Nephron progenitor cell (in vitro differentiated cells): ENCODE measurements at regions not wholly inside any gene's neighbourhood (a gene's known extent, or its start where the extent isn't known, plus 50 kb on each side); places are given as distances from the start of the nearest gene placed in this dataset.
A peak's percentile ranks its signal among the peaks of the same experiment; 100 is the strongest.

Source experiments
- DNase-seq: peaks from one replicate; pipeline ENCODE4 v3.0.0; 2021
- H3K27ac Mint-ChIP-seq: 2 replicates; pipeline ENCODE4 v1.8.0; 2021; ENCODE audit warnings: mild to moderate bottlenecking, moderate library complexity, mixed read lengths
- H3K27me3 Mint-ChIP-seq: 2 replicates; pipeline ENCODE4 v1.8.0; 2021; ENCODE audit warnings: mild to moderate bottlenecking, low read depth, mixed read lengths; ENCODE audit not compliant: poor library complexity
- H3K36me3 Mint-ChIP-seq: 2 replicates; pipeline ENCODE4 v1.8.0; 2021; ENCODE audit warnings: low read depth, mixed read lengths
- H3K4me1 Mint-ChIP-seq: 2 replicates; pipeline ENCODE4 v1.8.0; 2021; ENCODE audit warnings: mixed read lengths
- H3K4me3 Mint-ChIP-seq: 2 replicates; pipeline ENCODE4 v1.8.0; 2021; ENCODE audit warnings: mild to moderate bottlenecking, moderate library complexity, mixed read lengths
- H3K9me3 Mint-ChIP-seq: 2 replicates; pipeline ENCODE4 v1.8.0; 2021; ENCODE audit warnings: mild to moderate bottlenecking, moderate library complexity, mixed read lengths
- CTCF ChIP-seq: fragments of 200-600 bp; sonication (generic); IDR thresholded peaks from 2 replicates; pipeline ENCODE4 v1.5.0; 2021; ENCODE audit warnings: antibody characterized with exemption

GRCh38 chr3:3577823-3578222, 221.4 kb upstream of the LRRN1 start:
- H3K4me1 Mint-ChIP-seq: no peaks in the 10 kb centered on the region
- H3K9me3 Mint-ChIP-seq: no peaks in the 10 kb centered on the region
- H3K27ac Mint-ChIP-seq: no peak overlapping the region
- peak; percentile 4 for DNase-seq
- no peak overlapping the region for H3K4me3 Mint-ChIP-seq
- H3K36me3 Mint-ChIP-seq: no peaks in the 10 kb centered on the region
- H3K27me3 Mint-ChIP-seq: peaks cover 9% of the 10 kb centered on the region
- no peak for TF ChIP-seq CTCF

- Mint-ChIP-seq H3K36me3 (no peaks in the 10 kb centered on the region), H3K9me3 (no peaks in the 10 kb centered on the region), H3K27ac (no peak overlapping the region), H3K27me3 (peaks cover 2% of the 10 kb centered on the region), H3K4me1 (no peaks in the 10 kb centered on the region), H3K4me3 (no peak overlapping the region)
- TF ChIP-seq CTCF: no peak
- no peak for DNase-seq
Measured at GRCh38 chr3:3573341-3573740, 225.9 kb upstream of the LRRN1 start.

GRCh38 chr3:3560591-3561311, 238.5 kb upstream of the LRRN1 start:
- H3K4me1 Mint-ChIP-seq: peaks cover 12% of the 10 kb centered on the region
- no peak overlapping the region for H3K4me3 Mint-ChIP-seq
- DNase-seq: no peak

GRCh38 chr3:3559786-3560185, 239.4 kb upstream of the LRRN1 start:
- peaks cover 3% of the 10 kb centered on the region for H3K9me3 Mint-ChIP-seq
- peaks cover 12% of the 10 kb centered on the region for H3K4me1 Mint-ChIP-seq
- no peaks in the 10 kb centered on the region for H3K27me3 Mint-ChIP-seq
- TF ChIP-seq CTCF: no peak
- no peak for DNase-seq
- H3K36me3 Mint-ChIP-seq: no peaks in the 10 kb centered on the region
- no peak overlapping the region for H3K4me3 Mint-ChIP-seq
- H3K27ac Mint-ChIP-seq: no peak overlapping the region

More at GRCh38 chr3:3560591-3561311, 238.5 kb upstream of the LRRN1 start:
- Mint-ChIP-seq H3K27ac (no peak overlapping the region), H3K36me3 (no peaks in the 10 kb centered on the region), H3K27me3 (no peaks in the 10 kb centered on the region), H3K9me3 (peaks cover 3% of the 10 kb centered on the region)
- no peak for TF ChIP-seq CTCF

GRCh38 chr3:3556078-3556477, 243.2 kb upstream of the LRRN1 start:
- Mint-ChIP-seq H3K9me3 (peaks cover 3% of the 10 kb centered on the region), H3K27me3 (no peaks in the 10 kb centered on the region), H3K36me3 (no peaks in the 10 kb centered on the region), H3K4me3 (no peak overlapping the region), H3K27ac (no peak overlapping the region), H3K4me1 (peaks cover 4% of the 10 kb centered on the region)
- TF ChIP-seq CTCF: no peak
- no peak for DNase-seq

GRCh38 chr3:3553236-3553635, 246.0 kb upstream of the LRRN1 start:
- no peak overlapping the region for H3K4me3 Mint-ChIP-seq
- no peaks in the 10 kb centered on the region for H3K36me3 Mint-ChIP-seq

More at GRCh38 chr3:3553236-3553635, 246.0 kb upstream of the LRRN1 start:
- no peak for DNase-seq
- Mint-ChIP-seq H3K27ac (no peak overlapping the region), H3K4me1 (no peaks in the 10 kb centered on the region), H3K27me3 (no peaks in the 10 kb centered on the region), H3K9me3 (peaks cover 18% of the 10 kb centered on the region)
- TF ChIP-seq CTCF: no peak
